Adrenal gland (tissue), 5 donors: ENCODE measurements at regions not wholly inside any gene's neighbourhood (a gene's known extent, or its start where the extent isn't known, plus 50 kb on each side); places are given as distances from the start of the nearest gene placed in this dataset.

Experiments
- POLR2A ChIP-seq, 2 donors: fragments of 450-650 bp; IDR thresholded peaks; one replicate each; pipeline ENCODE4 v1.6.1; 2017; ENCODE audit warnings: antibody characterized with exemption in 2 of 2, mild to moderate bottlenecking in 2 of 2, moderate library complexity in 1 of 2
- TF ChIP-seq, protein P1 (sequence below), 6 experiments: fragments of 450-650 bp in 4 of 6; fragments of 200-600 bp in 2 of 6; sonication (generic) in 1 of 6; IDR thresholded peaks; 1 replicate in 5 of 6; 2 replicates in 1 of 6; pipeline versions ENCODE4 v1.5.1 to v1.8.0; 2016 to 2021; ENCODE audit warnings: antibody characterized with exemption in 6 of 6, mild to moderate bottlenecking in 2 of 6, moderate library complexity in 1 of 6
- donor health status: DM: no; HTN: no; CAD: no.

GRCh38 chr5:36393656-36394428 lies 92.1 kb upstream of the RANBP3L start:
- TF ChIP-seq, protein P1, sequence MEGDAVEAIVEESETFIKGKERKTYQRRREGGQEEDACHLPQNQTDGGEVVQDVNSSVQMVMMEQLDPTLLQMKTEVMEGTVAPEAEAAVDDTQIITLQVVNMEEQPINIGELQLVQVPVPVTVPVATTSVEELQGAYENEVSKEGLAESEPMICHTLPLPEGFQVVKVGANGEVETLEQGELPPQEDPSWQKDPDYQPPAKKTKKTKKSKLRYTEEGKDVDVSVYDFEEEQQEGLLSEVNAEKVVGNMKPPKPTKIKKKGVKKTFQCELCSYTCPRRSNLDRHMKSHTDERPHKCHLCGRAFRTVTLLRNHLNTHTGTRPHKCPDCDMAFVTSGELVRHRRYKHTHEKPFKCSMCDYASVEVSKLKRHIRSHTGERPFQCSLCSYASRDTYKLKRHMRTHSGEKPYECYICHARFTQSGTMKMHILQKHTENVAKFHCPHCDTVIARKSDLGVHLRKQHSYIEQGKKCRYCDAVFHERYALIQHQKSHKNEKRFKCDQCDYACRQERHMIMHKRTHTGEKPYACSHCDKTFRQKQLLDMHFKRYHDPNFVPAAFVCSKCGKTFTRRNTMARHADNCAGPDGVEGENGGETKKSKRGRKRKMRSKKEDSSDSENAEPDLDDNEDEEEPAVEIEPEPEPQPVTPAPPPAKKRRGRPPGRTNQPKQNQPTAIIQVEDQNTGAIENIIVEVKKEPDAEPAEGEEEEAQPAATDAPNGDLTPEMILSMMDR (IDR thresholded peaks at IDR 0.05) = no peak
- no peak for TF ChIP-seq POLR2A (IDR thresholded peaks at IDR 0.05)
